ENCODE measurements at regions not wholly inside any gene's neighbourhood (a gene's known extent, or its start where the extent isn't known, plus 50 kb on each side); places are given as distances from the start of the nearest gene placed in this dataset.

DNA sequence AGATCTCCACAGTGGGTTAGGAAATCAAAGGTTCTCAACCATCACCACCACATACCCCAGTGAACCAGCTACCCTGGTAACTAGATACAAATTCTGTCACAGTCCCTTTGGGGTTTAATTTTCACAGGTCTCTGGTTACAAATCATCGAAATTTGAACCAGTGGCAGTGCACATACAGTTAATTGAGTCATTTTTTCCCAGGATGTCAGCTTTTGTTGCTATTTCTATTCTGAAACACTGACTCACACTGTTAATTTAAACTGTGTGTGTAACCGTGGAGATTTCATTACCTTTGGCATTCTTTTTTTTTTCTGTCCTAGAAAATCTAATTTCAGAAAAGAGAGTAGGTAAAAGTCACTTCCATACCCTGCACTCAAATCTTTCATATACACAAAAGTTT lies 511.5 kb downstream of the TOX3 start:
- Histone ChIP-seq H3K9ac (ENCODE audit: low read length in 5 of 5) (no peak overlapping the region), H3K27ac (ENCODE audit: low read depth, low read length) (no peak overlapping the region), H3K4me1 (ENCODE audit: control insufficient read depth in 5 of 5, insufficient read depth in 5 of 5, low read length in 5 of 5) (no peaks in the 10 kb centered on the region), H3K4me3 (ENCODE audit: low read depth in 1 of 5, low read length in 5 of 5) (no peak overlapping the region), H3K36me3 (ENCODE audit: control insufficient read depth in 5 of 5, insufficient read depth in 5 of 5, low read length in 5 of 5) (no peaks in the 10 kb centered on the region), H3K27me3 (ENCODE audit: control insufficient read depth in 5 of 5, insufficient read depth in 4 of 5, low read length in 5 of 5) (no peaks in the 10 kb centered on the region), H3K9me3 (ENCODE audit: control insufficient read depth in 5 of 5, low read length in 5 of 5) (peaks cover 0 to 2% (median 0%) of the 10 kb centered on the region in 5 donors)

- H3K4me1 ChIP-seq (ENCODE audit: control insufficient read depth in 5 of 5, insufficient read depth in 5 of 5, low read length in 5 of 5): no peaks in the 10 kb centered on the region
- H3K27me3 ChIP-seq (ENCODE audit: control insufficient read depth in 5 of 5, insufficient read depth in 4 of 5, low read length in 5 of 5): no peaks in the 10 kb centered on the region
- no peak overlapping the region for H3K9ac ChIP-seq (ENCODE audit: low read length in 5 of 5)
- no peaks in the 10 kb centered on the region for H3K36me3 ChIP-seq (ENCODE audit: control insufficient read depth in 5 of 5, insufficient read depth in 5 of 5, low read length in 5 of 5)
- no peak overlapping the region for H3K4me3 ChIP-seq (ENCODE audit: low read depth in 1 of 5, low read length in 5 of 5)
- no peak overlapping the region for H3K27ac ChIP-seq (ENCODE audit: low read depth, low read length)
- peaks cover 0 to 2% (median 0%) of the 10 kb centered on the region in 5 donors for H3K9me3 ChIP-seq (ENCODE audit: control insufficient read depth in 5 of 5, low read length in 5 of 5)
Observed at GRCh38 chr16:52034830-52035229, 512.1 kb downstream of the TOX3 start.

- Histone ChIP-seq H3K27ac (ENCODE audit: low read depth, low read length) (no peak overlapping the region), H3K4me3 (ENCODE audit: low read depth in 1 of 5, low read length in 5 of 5) (no peak overlapping the region), H3K27me3 (ENCODE audit: control insufficient read depth in 5 of 5, insufficient read depth in 4 of 5, low read length in 5 of 5) (no peaks in the 10 kb centered on the region), H3K36me3 (ENCODE audit: control insufficient read depth in 5 of 5, insufficient read depth in 5 of 5, low read length in 5 of 5) (no peaks in the 10 kb centered on the region), H3K9me3 (ENCODE audit: control insufficient read depth in 5 of 5, low read length in 5 of 5) (peaks cover 0 to 2% (median 0%) of the 10 kb centered on the region in 5 donors), H3K9ac (ENCODE audit: low read length in 5 of 5) (no peak overlapping the region), H3K4me1 (ENCODE audit: control insufficient read depth in 5 of 5, insufficient read depth in 5 of 5, low read length in 5 of 5) (no peaks in the 10 kb centered on the region)
Observed at GRCh38 chr16:52033992-52034391, 513.0 kb downstream of the TOX3 start.

- Histone ChIP-seq H3K27ac (ENCODE audit: low read depth, low read length) (no peak overlapping the region), H3K4me3 (ENCODE audit: low read depth in 1 of 5, low read length in 5 of 5) (no peak overlapping the region), H3K36me3 (ENCODE audit: control insufficient read depth in 5 of 5, insufficient read depth in 5 of 5, low read length in 5 of 5) (no peaks in the 10 kb centered on the region), H3K4me1 (ENCODE audit: control insufficient read depth in 5 of 5, insufficient read depth in 5 of 5, low read length in 5 of 5) (no peaks in the 10 kb centered on the region), H3K27me3 (ENCODE audit: control insufficient read depth in 5 of 5, insufficient read depth in 4 of 5, low read length in 5 of 5) (no peaks in the 10 kb centered on the region), H3K9ac (ENCODE audit: low read length in 5 of 5) (no peak overlapping the region), H3K9me3 (ENCODE audit: control insufficient read depth in 5 of 5, low read length in 5 of 5) (no peaks in the 10 kb centered on the region)
Observed at GRCh38 chr16:52022980-52023379, 524.0 kb downstream of the TOX3 start.

GRCh38 chr16:52022177-52022576 lies 524.8 kb downstream of the TOX3 start:
- Histone ChIP-seq H3K27me3 (ENCODE audit: control insufficient read depth in 5 of 5, insufficient read depth in 4 of 5, low read length in 5 of 5) (no peaks in the 10 kb centered on the region), H3K27ac (ENCODE audit: low read depth, low read length) (no peak overlapping the region), H3K9ac (ENCODE audit: low read length in 5 of 5) (no peak overlapping the region), H3K4me1 (ENCODE audit: control insufficient read depth in 5 of 5, insufficient read depth in 5 of 5, low read length in 5 of 5) (no peaks in the 10 kb centered on the region), H3K9me3 (ENCODE audit: control insufficient read depth in 5 of 5, low read length in 5 of 5) (no peaks in the 10 kb centered on the region), H3K4me3 (ENCODE audit: low read depth in 1 of 5, low read length in 5 of 5) (no peak overlapping the region), H3K36me3 (ENCODE audit: control insufficient read depth in 5 of 5, insufficient read depth in 5 of 5, low read length in 5 of 5) (no peaks in the 10 kb centered on the region)

GRCh38 chr16:52016387-52016786 lies 530.6 kb downstream of the TOX3 start:
- Histone ChIP-seq H3K27ac (ENCODE audit: low read depth, low read length) (no peak overlapping the region), H3K9ac (ENCODE audit: low read length in 5 of 5) (no peak overlapping the region), H3K36me3 (ENCODE audit: control insufficient read depth in 5 of 5, insufficient read depth in 5 of 5, low read length in 5 of 5) (no peaks in the 10 kb centered on the region), H3K9me3 (ENCODE audit: control insufficient read depth in 5 of 5, low read length in 5 of 5) (peaks cover 5 to 12% (median 8%) of the 10 kb centered on the region in 5 donors), H3K27me3 (ENCODE audit: control insufficient read depth in 5 of 5, insufficient read depth in 4 of 5, low read length in 5 of 5) (no peaks in the 10 kb centered on the region), H3K4me3 (ENCODE audit: low read depth in 1 of 5, low read length in 5 of 5) (no peak overlapping the region), H3K4me1 (ENCODE audit: control insufficient read depth in 5 of 5, insufficient read depth in 5 of 5, low read length in 5 of 5) (no peaks in the 10 kb centered on the region)

- H3K9ac ChIP-seq (ENCODE audit: low read length in 5 of 5): no peak overlapping the region
- no peak overlapping the region for H3K4me3 ChIP-seq (ENCODE audit: low read depth in 1 of 5, low read length in 5 of 5)
- H3K27ac ChIP-seq (ENCODE audit: low read depth, low read length): no peak overlapping the region
- no peaks in the 10 kb centered on the region for H3K36me3 ChIP-seq (ENCODE audit: control insufficient read depth in 5 of 5, insufficient read depth in 5 of 5, low read length in 5 of 5)
- H3K27me3 ChIP-seq (ENCODE audit: control insufficient read depth in 5 of 5, insufficient read depth in 4 of 5, low read length in 5 of 5): no peaks in the 10 kb centered on the region
- no peaks in the 10 kb centered on the region for H3K9me3 ChIP-seq (ENCODE audit: control insufficient read depth in 5 of 5, low read length in 5 of 5)
- H3K4me1 ChIP-seq (ENCODE audit: control insufficient read depth in 5 of 5, insufficient read depth in 5 of 5, low read length in 5 of 5): no peaks in the 10 kb centered on the region
Observed at GRCh38 chr16:52005551-52005950, 541.4 kb downstream of the TOX3 start.

DNA sequence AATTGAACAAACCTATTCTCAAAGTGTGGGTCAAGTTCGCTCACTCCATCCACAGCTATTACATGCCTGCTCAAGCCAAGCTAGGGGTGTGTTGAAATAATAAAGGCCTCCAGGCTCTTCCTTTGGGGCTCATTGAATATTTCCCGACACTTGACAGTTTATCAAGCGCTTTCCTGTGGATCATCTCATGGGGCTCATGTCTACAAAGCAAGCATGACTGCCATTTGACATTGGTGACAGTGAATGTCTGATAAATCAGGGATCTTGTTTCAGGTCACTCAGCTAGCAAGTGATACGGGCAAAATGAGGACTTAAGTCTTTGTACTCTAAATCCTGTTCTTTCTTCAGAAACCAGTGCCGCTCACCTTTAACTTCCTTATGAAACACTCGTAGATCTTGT lies 542.6 kb downstream of the TOX3 start:
- H3K4me3 ChIP-seq (ENCODE audit: low read depth in 1 of 5, low read length in 5 of 5): no peak overlapping the region

GRCh38 chr16:52002026-52002425 lies 544.9 kb downstream of the TOX3 start:
- H3K9ac ChIP-seq (ENCODE audit: low read length in 5 of 5): no peak overlapping the region
- H3K27me3 ChIP-seq (ENCODE audit: control insufficient read depth in 5 of 5, insufficient read depth in 4 of 5, low read length in 5 of 5): no peaks in the 10 kb centered on the region
- H3K4me1 ChIP-seq (ENCODE audit: control insufficient read depth in 5 of 5, insufficient read depth in 5 of 5, low read length in 5 of 5): no peaks in the 10 kb centered on the region

More for the DNA sequence above, 542.6 kb downstream of the TOX3 start:
- no peaks in the 10 kb centered on the region for H3K9me3 ChIP-seq (ENCODE audit: control insufficient read depth in 5 of 5, low read length in 5 of 5)
- no peak overlapping the region for H3K9ac ChIP-seq (ENCODE audit: low read length in 5 of 5)
- no peaks in the 10 kb centered on the region for H3K27me3 ChIP-seq (ENCODE audit: control insufficient read depth in 5 of 5, insufficient read depth in 4 of 5, low read length in 5 of 5)
- H3K4me1 ChIP-seq (ENCODE audit: control insufficient read depth in 5 of 5, insufficient read depth in 5 of 5, low read length in 5 of 5): no peaks in the 10 kb centered on the region
- H3K36me3 ChIP-seq (ENCODE audit: control insufficient read depth in 5 of 5, insufficient read depth in 5 of 5, low read length in 5 of 5): no peaks in the 10 kb centered on the region
- H3K27ac ChIP-seq (ENCODE audit: low read depth, low read length): no peak overlapping the region

DNA sequence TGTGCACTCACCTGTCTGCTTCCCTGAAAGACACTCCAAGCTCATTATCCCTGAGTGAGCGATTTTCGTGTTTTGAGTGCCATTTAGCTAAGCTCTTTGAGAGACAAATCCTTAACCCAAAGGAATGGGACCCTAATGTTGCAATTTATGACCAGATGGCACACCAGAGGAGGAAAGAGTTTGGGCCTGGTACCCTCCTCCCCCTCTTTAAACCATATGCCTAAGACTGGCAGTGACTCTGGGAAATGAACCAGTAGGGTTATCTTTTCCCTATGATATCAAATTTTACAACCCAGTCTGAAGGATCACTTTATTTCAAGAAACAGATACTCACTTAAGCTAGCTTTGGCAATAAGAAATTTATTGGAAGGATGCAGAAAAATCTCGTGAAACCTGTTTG lies 550.4 kb downstream of the TOX3 start:
- H3K9me3 ChIP-seq (ENCODE audit: control insufficient read depth in 5 of 5, low read length in 5 of 5): no peaks in the 10 kb centered on the region
- H3K4me1 ChIP-seq (ENCODE audit: control insufficient read depth in 5 of 5, insufficient read depth in 5 of 5, low read length in 5 of 5): no peaks in the 10 kb centered on the region
- no peak overlapping the region for H3K4me3 ChIP-seq (ENCODE audit: low read depth in 1 of 5, low read length in 5 of 5)
- no peak overlapping the region for H3K27ac ChIP-seq (ENCODE audit: low read depth, low read length)
- H3K9ac ChIP-seq (ENCODE audit: low read length in 5 of 5): no peak overlapping the region
- H3K36me3 ChIP-seq (ENCODE audit: control insufficient read depth in 5 of 5, insufficient read depth in 5 of 5, low read length in 5 of 5): no peaks in the 10 kb centered on the region
- peaks cover 0 to 2% (median 0%) of the 10 kb centered on the region in 5 donors for H3K27me3 ChIP-seq (ENCODE audit: control insufficient read depth in 5 of 5, insufficient read depth in 4 of 5, low read length in 5 of 5)

More at GRCh38 chr16:52002026-52002425, 544.9 kb downstream of the TOX3 start:
- H3K36me3 ChIP-seq (ENCODE audit: control insufficient read depth in 5 of 5, insufficient read depth in 5 of 5, low read length in 5 of 5): no peaks in the 10 kb centered on the region
- no peaks in the 10 kb centered on the region for H3K9me3 ChIP-seq (ENCODE audit: control insufficient read depth in 5 of 5, low read length in 5 of 5)
- H3K4me3 ChIP-seq (ENCODE audit: low read depth in 1 of 5, low read length in 5 of 5): no peak overlapping the region
- no peak overlapping the region for H3K27ac ChIP-seq (ENCODE audit: low read depth, low read length)

DNA sequence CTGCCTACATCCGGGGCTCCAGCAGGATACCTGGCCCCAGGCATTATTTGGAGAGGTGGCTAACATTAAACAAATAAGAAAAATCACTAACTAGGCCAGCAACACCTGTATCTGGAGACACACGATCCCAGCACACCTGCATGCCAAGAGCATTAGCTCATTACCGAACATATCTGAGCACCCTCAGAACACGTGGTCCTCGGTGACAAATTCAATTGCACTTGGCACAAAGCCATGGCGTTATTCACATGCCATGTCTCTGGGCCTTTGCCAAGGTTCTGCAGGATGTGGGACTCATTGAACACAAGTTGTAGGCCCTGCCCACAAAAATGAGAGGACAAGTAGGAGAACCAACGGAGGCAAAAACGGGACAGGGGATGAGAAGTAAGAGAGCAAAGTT lies 552.3 kb downstream of the TOX3 start:
- no peak overlapping the region for H3K4me3 ChIP-seq (ENCODE audit: low read depth in 1 of 5, low read length in 5 of 5)
- no peaks in the 10 kb centered on the region for H3K9me3 ChIP-seq (ENCODE audit: control insufficient read depth in 5 of 5, low read length in 5 of 5)
- H3K36me3 ChIP-seq (ENCODE audit: control insufficient read depth in 5 of 5, insufficient read depth in 5 of 5, low read length in 5 of 5): no peaks in the 10 kb centered on the region
- H3K27me3 ChIP-seq (ENCODE audit: control insufficient read depth in 5 of 5, insufficient read depth in 4 of 5, low read length in 5 of 5): peaks cover 0 to 2% (median 0%) of the 10 kb centered on the region in 5 donors
- no peak overlapping the region for H3K9ac ChIP-seq (ENCODE audit: low read length in 5 of 5)
- H3K27ac ChIP-seq (ENCODE audit: low read depth, low read length): no peak overlapping the region
- H3K4me1 ChIP-seq (ENCODE audit: control insufficient read depth in 5 of 5, insufficient read depth in 5 of 5, low read length in 5 of 5): no peaks in the 10 kb centered on the region

All from subcutaneous abdominal adipose tissue (tissue), 5 donors.